ENCODE measurements at regions not wholly inside any gene's neighbourhood (a gene's known extent, or its start where the extent isn't known, plus 50 kb on each side); places are given as distances from the start of the nearest gene placed in this dataset.

- Histone ChIP-seq H3K4me1 (replicated peaks; ENCODE audit: insufficient read depth) (no peaks in the 10 kb centered on the region), H3K9me2 (ENCODE audit: insufficient read depth) (no peaks in the 10 kb centered on the region), H3K79me2 (ENCODE audit: low read depth) (no peaks in the 10 kb centered on the region), H2AFZ (no peak overlapping the region), H4K20me1 (ENCODE audit: insufficient read depth) (no peaks in the 10 kb centered on the region), H3K9me3 (ENCODE audit: insufficient read depth, low read depth) (no peaks in the 10 kb centered on the region), H3K27ac (no peak overlapping the region), H3F3A (ENCODE audit: insufficient read depth, low read depth) (no peaks in the 10 kb centered on the region), H3K36me3 (ENCODE audit: low read depth) (no peaks in the 10 kb centered on the region), H3K4me2 (no peak overlapping the region), H3K4me3 (no peak overlapping the region), H3K27me3 (ENCODE audit: insufficient read depth, low read depth) (peaks cover 17% of the 10 kb centered on the region; the same call in 1 of the 2 replicates)
- BruUV-seq (replicated peaks) = no TSS peak
- no peak for TF ChIP-seq EZH2 (IDR thresholded peaks at IDR 0.05; ENCODE audit: low read depth)
- TF ChIP-seq CTCF (conservative IDR thresholded peaks at IDR 0.05) = no peak
- CTCF ChIA-PET = no interaction called here
- POLR2A ChIA-PET (ENCODE audit: unreplicated experiment) = interaction anchor here (0.6 kb wide), 1 partner anchor 652 kb away, joined by 7 read pairs; no protein-coding TSS in a partner anchor
- intact Hi-C loops (cut with micrococcal nuclease; ENCODE audit: unreplicated experiment) = no loop called here
- no peak for DNase-seq
Observed at GRCh38 chr2:230593765-230594164, 118.9 kb upstream of the CAB39 start.

GRCh38 chr2:230594286-230594840 is 118.3 kb upstream of the CAB39 start:
- TF ChIP-seq CTCF (conservative IDR thresholded peaks at IDR 0.05) (no peak), EZH2 (IDR thresholded peaks at IDR 0.05; ENCODE audit: low read depth) (no peak)
- no peaks in the 10 kb centered on the region for H3K79me2 ChIP-seq (ENCODE audit: low read depth)
- POLR2A ChIA-PET (ENCODE audit: unreplicated experiment) = interaction anchor here (0.6 kb wide), 1 partner anchor 651 kb away, joined by 7 read pairs; no protein-coding TSS in a partner anchor
- H3K27ac ChIP-seq = no peak overlapping the region
- no peaks in the 10 kb centered on the region for H4K20me1 ChIP-seq (ENCODE audit: insufficient read depth)
- H3K4me3 ChIP-seq = no peak overlapping the region
- no peaks in the 10 kb centered on the region for H3K9me3 ChIP-seq (ENCODE audit: insufficient read depth, low read depth)
- peaks cover 17% of the 10 kb centered on the region; the same call in 1 of the 2 replicates for H3K27me3 ChIP-seq (ENCODE audit: insufficient read depth, low read depth)
- no peak for DNase-seq
- H2AFZ ChIP-seq = no peak overlapping the region
- no peaks in the 10 kb centered on the region for H3K4me1 ChIP-seq (replicated peaks; ENCODE audit: insufficient read depth)
- CTCF ChIA-PET = no interaction called here
- H3F3A ChIP-seq (ENCODE audit: insufficient read depth, low read depth) = no peaks in the 10 kb centered on the region
- H3K36me3 ChIP-seq (ENCODE audit: low read depth) = no peaks in the 10 kb centered on the region
- no peak overlapping the region for H3K4me2 ChIP-seq
- H3K9me2 ChIP-seq (ENCODE audit: insufficient read depth) = no peaks in the 10 kb centered on the region
- intact Hi-C loops (cut with micrococcal nuclease; ENCODE audit: unreplicated experiment) = no loop called here
- no TSS peak for BruUV-seq (replicated peaks)

- Histone ChIP-seq H3K27me3 (ENCODE audit: insufficient read depth, low read depth) (peaks cover 20% of the 10 kb centered on the region), H3K4me3 (no peak overlapping the region), H3K4me1 (replicated peaks; ENCODE audit: insufficient read depth) (peaks cover 9% of the 10 kb centered on the region), H2AFZ (no peak overlapping the region), H3K9me2 (ENCODE audit: insufficient read depth) (no peaks in the 10 kb centered on the region), H3F3A (ENCODE audit: insufficient read depth, low read depth) (0 out of 2 replicates have a peak, but pooled peaks cover 4% of the 10 kb centered on the region), H4K20me1 (ENCODE audit: insufficient read depth) (no peaks in the 10 kb centered on the region), H3K36me3 (ENCODE audit: low read depth) (no peaks in the 10 kb centered on the region), H3K9me3 (ENCODE audit: insufficient read depth, low read depth) (no peaks in the 10 kb centered on the region), H3K79me2 (ENCODE audit: low read depth) (no peaks in the 10 kb centered on the region), H3K27ac (no peak overlapping the region), H3K4me2 (no peak overlapping the region)
- BruUV-seq (replicated peaks) = no TSS peak
- no peak for TF ChIP-seq EZH2 (IDR thresholded peaks at IDR 0.05; ENCODE audit: low read depth)
- TF ChIP-seq CTCF (conservative IDR thresholded peaks at IDR 0.05) = no peak
- intact Hi-C loops (cut with micrococcal nuclease; ENCODE audit: unreplicated experiment) = no loop called here
- ChIA-PET POLR2A (ENCODE audit: unreplicated experiment) (interaction anchor here (0.7 kb wide), 1 partner anchor 456 kb away, joined by 20 read pairs; no protein-coding TSS in a partner anchor), CTCF (no interaction called here)
- no peak for DNase-seq
Observed at GRCh38 chr2:230599853-230600252, 112.8 kb upstream of the CAB39 start.

Data from PC-9 (cell line).